ENCODE measurements at regions not wholly inside any gene's neighbourhood (a gene's known extent, or its start where the extent isn't known, plus 50 kb on each side); places are given as distances from the start of the nearest gene placed in this dataset.

- no peak for TF ChIP-seq CTCF (IDR thresholded peaks at IDR 0.05; ENCODE audit: insufficient read depth, low read depth, low read length)
- no peak for TF ChIP-seq EZH2 (IDR thresholded peaks at IDR 0.05; ENCODE audit: insufficient read depth, low read length)
Observed at GRCh38 chr12:85523197-85523596, 243.2 kb downstream of the ALX1 start.

Data from astrocyte (in vitro differentiated cells and primary cell).